Endothelial cell of umbilical vein (primary cell): ENCODE measurements at regions not wholly inside any gene's neighbourhood (a gene's known extent, or its start where the extent isn't known, plus 50 kb on each side); places are given as distances from the start of the nearest gene placed in this dataset.

Experiments used
- BruUV-seq: library from RNA; stranded (reverse); fragments of 400-500 nt; replicated peaks from 2 replicates; lab custom pipeline; 2021; lab: Mats Ljungman, UMichigan
- CTCF ChIA-PET: fragments of 300-600, 350-600 bp; sonication (Branson Sonifier 250); formaldehyde crosslinking; loops from one replicate; lab custom pipeline; 2021; ENCODE audit warnings: antibody characterized with exemption, inconsistent platforms; lab: Charles Lee
- POLR2A ChIA-PET: fragments of 300-600, 350-600 bp; sonication (Branson Sonifier 250); formaldehyde crosslinking; loops from one replicate; lab custom pipeline; 2021; ENCODE audit warnings: antibody characterized with exemption, inconsistent platforms; lab: Charles Lee
- DNase-seq: peaks from one replicate; pipeline ENCODE4 v3.0.0-alpha.2; 2011; ENCODE audit warnings: low read depth, low spot score
- FAIRE-seq: peaks from 2 replicates; lab custom pipeline; 2011; peaks lifted over from hg19 to GRCh38; lab: Jason Lieb, UNC
- H2AFZ ChIP-seq: 2 replicates; pipeline ENCODE4 v1.6.0; 2012; ENCODE audit warnings: low read depth, low read length, control low read depth, inconsistent platforms
- H3K27ac ChIP-seq: 2 replicates; pipeline ENCODE4 v1.5.1; 2011; ENCODE audit warnings: low read depth, mild to moderate bottlenecking, control low read depth, low read length, moderate library complexity; ENCODE audit not compliant: insufficient read depth
- H3K27me3 ChIP-seq, 2 experiments: 2 replicates each; pipeline versions ENCODE4 v1.6.0 to v1.6.1; 2011; ENCODE audit warnings: low read length in 2 of 2, mixed read lengths in 1 of 2; ENCODE audit not compliant: control insufficient read depth in 2 of 2, insufficient read depth in 2 of 2
- H3K36me3 ChIP-seq, 2 experiments: 2 replicates in 1 of 2; 3 replicates in 1 of 2; pipeline ENCODE4 v1.5.1; 2011; ENCODE audit warnings: low read length in 2 of 2, mild to moderate bottlenecking in 1 of 2, moderate library complexity in 1 of 2; ENCODE audit not compliant: control insufficient read depth in 2 of 2, insufficient read depth in 2 of 2; ENCODE audit errors: extremely low read depth in 1 of 2
- H3K4me1 ChIP-seq: 3 replicates; pipeline ENCODE4 v1.5.1; 2011; ENCODE audit warnings: mild to moderate bottlenecking, low read length; ENCODE audit not compliant: control insufficient read depth, insufficient read depth; ENCODE audit errors: extremely low read depth
- H3K4me2 ChIP-seq: 2 replicates; pipeline ENCODE4 v1.6.1; 2011; ENCODE audit warnings: low read length, control low read depth, mixed read lengths; ENCODE audit not compliant: insufficient read depth
- H3K4me3 ChIP-seq, 3 experiments: fragments of 200-600 bp in 1 of 3; sonication (generic), shearing (Covaris generic) in 1 of 3; replicated peaks in 1 of 3; 2 replicates each; pipeline ENCODE4 v1.5.1; 2011 to 2016; ENCODE audit warnings: control low read depth in 3 of 3, low read length in 3 of 3, mild to moderate bottlenecking in 2 of 3, inconsistent platforms in 1 of 3, low read depth in 1 of 3, moderate library complexity in 1 of 3; ENCODE audit not compliant: insufficient read depth in 1 of 3
- H3K79me2 ChIP-seq: 2 replicates; pipeline ENCODE4 v1.6.0; 2012; ENCODE audit warnings: low read length, inconsistent platforms; ENCODE audit not compliant: control insufficient read depth, insufficient read depth
- H3K9ac ChIP-seq: replicated peaks from 2 replicates; pipeline ENCODE3; 2011; ENCODE audit warnings: low read length, control low read depth; ENCODE audit not compliant: insufficient read depth; ENCODE audit errors: extremely low read depth
- H3K9me1 ChIP-seq: replicated peaks from 3 replicates; pipeline ENCODE4 v1.6.0; 2011; ENCODE audit warnings: mild to moderate bottlenecking, low read length; ENCODE audit not compliant: control insufficient read depth, insufficient read depth; ENCODE audit errors: extremely low read depth
- H3K9me3 ChIP-seq: replicated peaks from 2 replicates; pipeline ENCODE4 v1.5.1; 2012; ENCODE audit warnings: low read length, inconsistent platforms; ENCODE audit not compliant: control insufficient read depth, insufficient read depth
- H4K20me1 ChIP-seq: replicated peaks from 2 replicates; pipeline ENCODE3; 2011; ENCODE audit warnings: mild to moderate bottlenecking, low read length; ENCODE audit not compliant: control insufficient read depth, insufficient read depth; ENCODE audit errors: extremely low read depth
- EZH2 ChIP-seq: IDR thresholded peaks from 2 replicates; pipeline ENCODE4 v1.6.1; 2012; ENCODE audit warnings: borderline replicate concordance, low read depth, mild to moderate bottlenecking, moderate library complexity, low read length, inconsistent platforms; ENCODE audit not compliant: severe bottlenecking
- FOS ChIP-seq: IDR thresholded peaks from 2 replicates; pipeline ENCODE4 v1.6.1; 2011; ENCODE audit warnings: mild to moderate bottlenecking, low read length, moderate library complexity, borderline replicate concordance; ENCODE audit not compliant: insufficient read depth
- GATA2 ChIP-seq: IDR thresholded peaks from 2 replicates; pipeline ENCODE4 v1.7.0; 2011; ENCODE audit warnings: low read depth, mild to moderate bottlenecking, moderate library complexity, mixed read lengths, low read length; ENCODE audit not compliant: insufficient read length, insufficient read depth
- JUN ChIP-seq: IDR thresholded peaks from 2 replicates; pipeline ENCODE4 v1.6.1; 2011; ENCODE audit warnings: borderline replicate concordance, low read depth; ENCODE audit not compliant: insufficient read length, insufficient read depth
- MYC ChIP-seq: IDR thresholded peaks from one replicate; pipeline ENCODE4 v1.6.1; 2011; ENCODE audit warnings: mild to moderate bottlenecking, low read depth, low read length
- POLR2A ChIP-seq: IDR thresholded peaks from 2 replicates; pipeline ENCODE4 v1.6.1; 2012; ENCODE audit warnings: low read depth, mild to moderate bottlenecking, control low read depth, low read length
- POLR2AphosphoS5 ChIP-seq: IDR thresholded peaks from 2 replicates; pipeline ENCODE4 v1.6.1; 2012; ENCODE audit warnings: low read depth, mild to moderate bottlenecking, control low read depth, low read length, moderate library complexity; ENCODE audit not compliant: insufficient read depth
- dilution Hi-C: fragments of 300-500 bp; cut with MboI; formaldehyde crosslinking; loops from one replicate; pipeline ENCODE4 v1.15.0; 2019; ENCODE audit warnings: low sequenced_read_pairs; ENCODE audit not compliant: extremely low pct_ligation_motif_present
- intact Hi-C: fragments of 100-400 bp; cut with micrococcal nuclease; formaldehyde crosslinking; loops from one replicate; pipeline ENCODE4 v1.10.0; 2022
- TF ChIP-seq, protein P1 (sequence below): IDR thresholded peaks from 2 replicates; pipeline ENCODE4 v1.6.1; 2011; ENCODE audit not compliant: insufficient read depth, insufficient read length
- TF ChIP-seq, protein P2 (sequence below), 2 donors: IDR thresholded peaks; 1 replicate in 1 of 2; 2 replicates in 1 of 2; pipeline ENCODE4 v1.5.1; 2011; ENCODE audit warnings: low read length in 2 of 2, mild to moderate bottlenecking in 2 of 2, moderate library complexity in 2 of 2, control low read depth in 1 of 2, inconsistent platforms in 1 of 2, low read depth in 1 of 2; ENCODE audit not compliant: insufficient read depth in 1 of 2; ENCODE audit errors: extremely low read depth in 1 of 2

DNA sequence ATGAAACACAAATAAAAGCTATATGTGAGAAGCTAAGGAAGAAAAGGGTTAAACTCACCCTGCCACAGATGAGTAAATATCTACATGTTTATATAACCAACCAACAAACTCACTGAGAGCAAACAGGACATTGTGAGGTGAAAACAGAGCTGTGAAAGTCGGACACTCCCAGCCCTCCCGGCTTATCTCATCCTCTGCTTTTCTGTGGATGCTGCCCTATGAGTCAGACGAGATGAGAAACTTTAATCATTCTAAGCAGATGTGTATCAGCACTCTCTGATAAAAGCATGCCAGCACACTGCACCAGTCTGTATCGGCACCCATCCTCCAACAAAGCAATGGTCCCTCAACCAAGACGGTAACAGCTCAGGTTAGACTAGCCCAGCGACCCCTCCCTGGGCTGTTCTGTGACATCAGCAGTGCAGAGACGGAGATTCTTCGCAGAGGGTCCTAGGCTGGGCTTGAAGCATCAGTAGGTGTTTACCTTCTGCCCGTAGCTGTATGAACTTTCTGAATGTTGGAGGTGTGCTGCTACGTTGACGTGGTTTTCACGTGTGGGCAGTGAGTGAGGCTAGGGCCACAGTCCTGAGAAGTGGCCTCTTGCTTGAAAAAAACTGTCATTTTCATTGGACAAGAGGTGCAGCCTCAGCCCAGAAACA lies 119.8 kb upstream of the ALDH1A3 start:
- ChIA-PET POLR2A (no interaction called here), CTCF (interaction anchor here (0.7 to 1.3 kb wide), 4 partner anchors 13 to 249 kb away, joined by 3 to 4 read pairs (median 3); no protein-coding TSS in a partner anchor)
- Histone ChIP-seq H3K9me1 (no peaks in the 10 kb centered on the region), H3K36me3 (no peaks in the 10 kb centered on the region), H3K4me2 (no peak overlapping the region), H4K20me1 (no peaks in the 10 kb centered on the region), H3K4me1 (peaks cover 9% of the 10 kb centered on the region), H3K9me3 (no peaks in the 10 kb centered on the region), H2AFZ (peak overlapping the region; percentile 1), H3K27me3 (no peaks in the 10 kb centered on the region), H3K79me2 (no peaks in the 10 kb centered on the region), H3K9ac (no peak overlapping the region), H3K27ac (no peak overlapping the region), H3K4me3 (no peak overlapping the region)
- BruUV-seq, result no TSS peak
- intact Hi-C loops (no loop called here), dilution Hi-C loops (no loop called here)
- TF ChIP-seq EZH2 (no peak), POLR2AphosphoS5 (no peak), POLR2A (no peak), JUN (no peak), GATA2 (peak; percentile 94), MYC (no peak), FOS (peak; percentile 67)
- TF ChIP-seq, protein P1, sequence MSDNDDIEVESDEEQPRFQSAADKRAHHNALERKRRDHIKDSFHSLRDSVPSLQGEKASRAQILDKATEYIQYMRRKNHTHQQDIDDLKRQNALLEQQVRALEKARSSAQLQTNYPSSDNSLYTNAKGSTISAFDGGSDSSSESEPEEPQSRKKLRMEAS, result no peak
- TF ChIP-seq, protein P2, sequence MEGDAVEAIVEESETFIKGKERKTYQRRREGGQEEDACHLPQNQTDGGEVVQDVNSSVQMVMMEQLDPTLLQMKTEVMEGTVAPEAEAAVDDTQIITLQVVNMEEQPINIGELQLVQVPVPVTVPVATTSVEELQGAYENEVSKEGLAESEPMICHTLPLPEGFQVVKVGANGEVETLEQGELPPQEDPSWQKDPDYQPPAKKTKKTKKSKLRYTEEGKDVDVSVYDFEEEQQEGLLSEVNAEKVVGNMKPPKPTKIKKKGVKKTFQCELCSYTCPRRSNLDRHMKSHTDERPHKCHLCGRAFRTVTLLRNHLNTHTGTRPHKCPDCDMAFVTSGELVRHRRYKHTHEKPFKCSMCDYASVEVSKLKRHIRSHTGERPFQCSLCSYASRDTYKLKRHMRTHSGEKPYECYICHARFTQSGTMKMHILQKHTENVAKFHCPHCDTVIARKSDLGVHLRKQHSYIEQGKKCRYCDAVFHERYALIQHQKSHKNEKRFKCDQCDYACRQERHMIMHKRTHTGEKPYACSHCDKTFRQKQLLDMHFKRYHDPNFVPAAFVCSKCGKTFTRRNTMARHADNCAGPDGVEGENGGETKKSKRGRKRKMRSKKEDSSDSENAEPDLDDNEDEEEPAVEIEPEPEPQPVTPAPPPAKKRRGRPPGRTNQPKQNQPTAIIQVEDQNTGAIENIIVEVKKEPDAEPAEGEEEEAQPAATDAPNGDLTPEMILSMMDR (IDR thresholded peaks at IDR 0.05; ENCODE audit: extremely low read depth in 1 of 2, insufficient read depth in 1 of 2, low read depth in 1 of 2, low read length in 2 of 2), result no peak
- FAIRE-seq (peak; percentile 46), DNase-seq (peak; percentile 51)
